ENCODE measurements at regions not wholly inside any gene's neighbourhood (a gene's known extent, or its start where the extent isn't known, plus 50 kb on each side); places are given as distances from the start of the nearest gene placed in this dataset.

DNA sequence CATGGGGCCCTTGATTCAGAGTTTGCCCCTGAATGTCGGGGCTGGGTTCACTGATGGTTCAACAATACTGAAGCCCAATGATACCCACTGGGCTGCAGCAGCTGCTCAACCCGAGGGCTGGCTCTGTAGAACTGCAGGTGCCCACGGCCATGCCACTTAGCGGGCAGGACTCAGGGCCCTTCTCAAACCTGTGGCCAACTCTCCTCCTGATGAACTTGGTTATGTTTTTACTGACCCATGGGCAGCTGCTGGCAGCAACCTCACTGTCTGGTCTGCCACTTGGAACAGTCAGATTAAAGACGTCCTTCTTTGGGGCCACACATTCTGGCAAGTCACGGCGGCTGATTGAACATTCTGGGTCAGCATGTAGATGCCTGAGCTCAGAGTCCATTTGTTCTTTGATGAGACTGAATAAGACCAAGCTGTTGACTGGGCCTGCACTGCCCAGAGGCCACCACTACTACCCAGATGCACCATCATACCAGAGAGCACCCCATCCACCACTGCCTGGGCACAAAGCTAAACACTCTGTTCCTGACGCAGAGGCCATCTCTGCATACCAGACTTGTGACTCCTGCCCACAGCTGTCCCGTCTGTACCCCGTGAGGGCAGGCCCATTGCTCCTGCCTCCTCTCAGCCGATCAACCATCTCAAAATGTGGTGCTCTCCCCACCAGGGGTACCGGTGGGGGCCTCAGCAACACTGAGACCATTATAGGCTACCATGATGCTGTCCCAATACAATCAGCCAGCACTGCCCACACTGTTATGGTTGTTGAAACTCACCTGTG is 67.8 kb downstream of the SHANK2 start:
- TF ChIP-seq, protein P1, sequence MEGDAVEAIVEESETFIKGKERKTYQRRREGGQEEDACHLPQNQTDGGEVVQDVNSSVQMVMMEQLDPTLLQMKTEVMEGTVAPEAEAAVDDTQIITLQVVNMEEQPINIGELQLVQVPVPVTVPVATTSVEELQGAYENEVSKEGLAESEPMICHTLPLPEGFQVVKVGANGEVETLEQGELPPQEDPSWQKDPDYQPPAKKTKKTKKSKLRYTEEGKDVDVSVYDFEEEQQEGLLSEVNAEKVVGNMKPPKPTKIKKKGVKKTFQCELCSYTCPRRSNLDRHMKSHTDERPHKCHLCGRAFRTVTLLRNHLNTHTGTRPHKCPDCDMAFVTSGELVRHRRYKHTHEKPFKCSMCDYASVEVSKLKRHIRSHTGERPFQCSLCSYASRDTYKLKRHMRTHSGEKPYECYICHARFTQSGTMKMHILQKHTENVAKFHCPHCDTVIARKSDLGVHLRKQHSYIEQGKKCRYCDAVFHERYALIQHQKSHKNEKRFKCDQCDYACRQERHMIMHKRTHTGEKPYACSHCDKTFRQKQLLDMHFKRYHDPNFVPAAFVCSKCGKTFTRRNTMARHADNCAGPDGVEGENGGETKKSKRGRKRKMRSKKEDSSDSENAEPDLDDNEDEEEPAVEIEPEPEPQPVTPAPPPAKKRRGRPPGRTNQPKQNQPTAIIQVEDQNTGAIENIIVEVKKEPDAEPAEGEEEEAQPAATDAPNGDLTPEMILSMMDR (IDR thresholded peaks at IDR 0.05; ENCODE audit: borderline replicate concordance, control extremely low read depth, extremely low read depth, insufficient read depth, missing control alignments) = no peak
- in situ Hi-C loops (cut with MboI; ENCODE audit: low sequenced_read_pairs, unreplicated experiment) = no loop called here

DNA sequence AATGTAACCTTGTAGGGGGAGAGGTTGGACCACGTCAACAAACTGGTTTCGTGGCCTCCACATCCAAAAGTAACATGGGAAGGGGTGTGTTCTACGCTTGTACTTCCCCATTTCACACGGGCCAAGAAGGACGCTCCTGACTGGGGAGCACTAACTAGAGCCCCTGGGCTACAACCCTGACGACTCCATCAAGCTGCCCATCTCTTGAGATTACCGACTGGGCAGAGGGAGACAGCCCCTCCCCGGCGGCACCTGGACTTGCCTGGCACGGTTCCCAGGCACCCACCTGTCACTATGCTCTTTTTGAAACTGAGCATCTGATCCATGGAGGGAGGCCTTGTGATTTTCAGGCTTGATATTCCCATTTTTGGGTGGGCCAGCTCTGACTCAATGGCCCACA is 68.5 kb downstream of the SHANK2 start:
- DNase-seq (ENCODE audit: low spot score) = no peak
- in situ Hi-C loops (cut with MboI; ENCODE audit: low sequenced_read_pairs, unreplicated experiment) = no loop called here
- TF ChIP-seq, protein P1 (IDR thresholded peaks at IDR 0.05; ENCODE audit: borderline replicate concordance, control extremely low read depth, extremely low read depth, insufficient read depth, missing control alignments) = no peak

More for the DNA sequence above, 67.8 kb downstream of the SHANK2 start:
- DNase-seq (ENCODE audit: low spot score) = no peak

DNA sequence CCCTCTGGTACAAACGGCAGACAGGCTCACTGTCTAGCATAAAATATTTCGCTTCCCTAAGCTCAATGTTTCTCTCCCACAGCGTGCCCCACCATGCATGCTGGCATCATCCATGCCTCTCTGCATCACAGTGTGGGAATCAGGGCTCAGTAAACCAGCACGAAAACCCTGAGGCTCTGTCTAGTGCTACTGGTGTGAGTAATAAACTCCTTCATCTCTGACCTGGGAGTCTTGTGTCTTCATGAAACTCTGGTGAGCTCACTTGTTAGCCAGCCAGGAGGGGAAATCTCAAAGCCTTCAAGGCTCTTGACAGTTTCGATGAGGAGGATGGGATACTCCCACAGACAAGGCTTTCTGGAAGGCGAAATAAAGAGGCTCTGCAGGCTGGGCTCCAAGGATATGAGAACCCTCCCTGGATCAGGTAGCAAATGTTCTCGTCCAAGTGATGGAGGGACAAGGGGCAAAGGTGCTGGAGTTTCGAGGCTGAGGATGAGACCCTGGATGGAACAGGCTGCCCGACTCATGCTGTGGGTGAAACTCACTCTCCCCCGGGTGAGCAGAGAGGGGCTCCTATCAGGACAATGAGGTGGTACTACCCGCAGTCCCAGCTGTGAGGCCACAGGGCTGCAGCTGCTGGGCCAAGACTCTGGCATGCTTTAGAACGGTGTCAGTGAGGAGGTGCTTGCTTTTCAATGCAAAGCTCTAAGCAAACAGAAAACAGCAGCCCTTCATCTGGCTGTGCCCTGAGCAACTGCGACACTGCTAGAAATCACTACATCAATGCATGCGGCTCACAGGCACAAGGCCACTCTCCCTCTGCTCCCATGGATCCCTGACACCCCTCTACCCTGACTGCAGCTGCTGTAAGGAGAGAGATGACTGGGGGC is 69.3 kb downstream of the SHANK2 start:
- in situ Hi-C loops (cut with MboI; ENCODE audit: low sequenced_read_pairs, unreplicated experiment) = no loop called here
- DNase-seq (ENCODE audit: low spot score) = no peak
- TF ChIP-seq, protein P1 (IDR thresholded peaks at IDR 0.05; ENCODE audit: borderline replicate concordance, control extremely low read depth, extremely low read depth, insufficient read depth, missing control alignments) = no peak

DNA sequence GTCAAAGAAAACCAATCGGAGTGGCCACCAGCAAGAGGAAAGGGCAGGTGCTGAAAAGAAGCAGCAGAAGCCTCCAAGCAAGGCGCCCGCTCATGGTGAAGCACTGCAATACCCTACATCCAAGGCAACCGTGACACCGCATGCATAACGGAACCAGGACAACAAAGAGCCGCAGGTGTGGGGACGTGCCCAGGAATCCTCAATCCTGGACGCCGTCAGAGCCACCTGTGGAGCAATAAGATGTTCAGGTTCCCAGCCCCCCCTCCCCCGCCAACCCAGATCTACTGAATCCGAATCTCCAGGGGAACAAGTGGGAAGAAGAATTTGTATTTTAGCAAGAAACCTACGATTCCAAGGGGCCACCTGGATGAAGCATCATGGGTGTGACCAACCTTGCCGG is 70.8 kb downstream of the SHANK2 start:
- TF ChIP-seq, protein P1 (IDR thresholded peaks at IDR 0.05; ENCODE audit: borderline replicate concordance, control extremely low read depth, extremely low read depth, insufficient read depth, missing control alignments) = no peak

DNA sequence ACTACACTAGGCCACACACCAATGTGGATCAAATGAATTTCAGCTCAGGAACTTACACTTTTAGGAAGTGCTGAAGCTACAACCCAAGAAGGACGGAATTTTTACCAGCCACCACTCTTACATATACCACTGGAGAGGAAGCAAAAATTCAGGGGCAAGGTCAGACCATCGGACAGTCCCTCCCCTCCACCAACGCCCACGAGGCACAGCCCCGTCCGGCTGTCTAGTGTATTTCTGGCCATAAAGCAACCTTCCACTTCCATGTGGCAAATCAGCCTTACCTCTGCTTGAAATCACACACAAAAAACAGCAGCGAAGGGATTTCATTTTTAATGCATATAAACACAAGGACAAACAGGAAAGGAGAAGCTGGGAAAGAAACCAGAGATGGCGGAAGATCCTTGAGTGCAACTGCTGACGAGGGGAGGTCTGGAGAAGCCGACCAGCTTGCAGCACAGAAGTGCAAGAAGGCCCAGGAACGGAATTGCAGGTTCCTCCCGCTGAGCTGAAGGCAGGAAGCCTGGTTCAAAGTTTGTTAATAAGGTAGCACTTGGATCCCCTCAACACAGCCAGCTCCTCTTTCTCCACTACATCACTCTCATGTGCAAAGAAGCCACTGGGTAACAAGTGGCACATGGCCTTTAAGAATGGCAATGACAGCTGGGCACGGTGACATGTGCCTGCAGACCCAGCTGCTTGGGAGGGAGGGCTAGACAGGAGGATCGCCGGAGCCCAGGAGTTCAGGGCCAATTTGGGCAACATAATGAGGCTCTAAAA is 71.5 kb downstream of the SHANK2 start:
- no peak for DNase-seq (ENCODE audit: low spot score)
- in situ Hi-C loops (cut with MboI; ENCODE audit: low sequenced_read_pairs, unreplicated experiment) = no loop called here
- TF ChIP-seq, protein P1 (IDR thresholded peaks at IDR 0.05; ENCODE audit: borderline replicate concordance, control extremely low read depth, extremely low read depth, insufficient read depth, missing control alignments) = no peak

More for the DNA sequence above, 70.8 kb downstream of the SHANK2 start:
- DNase-seq (ENCODE audit: low spot score) = no peak
- in situ Hi-C loops (cut with MboI; ENCODE audit: low sequenced_read_pairs, unreplicated experiment) = no loop called here
